GM23338 (cell line): ENCODE measurements at regions not wholly inside any gene's neighbourhood (a gene's known extent, or its start where the extent isn't known, plus 50 kb on each side); places are given as distances from the start of the nearest gene placed in this dataset.

Experiments used
- ATAC-seq: fragments of 200-7000 bp; cut with Tn5 transposase; 3 replicates; pipeline ENCODE4 v1.9.1; 2020
- DNase-seq: peaks from one replicate; pipeline ENCODE4 v3.0.0-alpha.2; 2015; ENCODE audit warnings: low spot score
- H2AFZ ChIP-seq: fragments of 200-600 bp; sonication (generic); 2 replicates; pipeline ENCODE4 v1.8.0; 2016; ENCODE audit warnings: antibody characterized with exemption, mild to moderate bottlenecking, moderate library complexity
- H3F3A ChIP-seq: fragments of 200-600 bp; sonication (generic); replicated peaks from 2 replicates; pipeline ENCODE4 v1.8.0; 2017; ENCODE audit warnings: antibody characterized with exemption, mixed run types, low read depth
- H3K27ac ChIP-seq: fragments of 200-600 bp; sonication (generic); 2 replicates; pipeline ENCODE4 v1.6.1; 2016; ENCODE audit warnings: low read depth
- H3K27me3 ChIP-seq: fragments of 200-600 bp; sonication (generic); 2 replicates; pipeline ENCODE4 v1.8.0; 2016; ENCODE audit warnings: mild to moderate bottlenecking, mixed run types, moderate library complexity; ENCODE audit not compliant: insufficient read depth
- H3K36me3 ChIP-seq: fragments of 200-600 bp; sonication (generic); 2 replicates; pipeline ENCODE4 v1.8.0; 2016; ENCODE audit warnings: mild to moderate bottlenecking; ENCODE audit not compliant: insufficient read depth
- H3K4me1 ChIP-seq: fragments of 200-600 bp; sonication (generic); 2 replicates; pipeline ENCODE4 v1.8.0; 2016; ENCODE audit warnings: mild to moderate bottlenecking, moderate library complexity; ENCODE audit not compliant: insufficient read depth
- H3K4me2 ChIP-seq: fragments of 200-600 bp; sonication (generic); 2 replicates; pipeline ENCODE4 v1.7.1; 2017; ENCODE audit warnings: mixed run types
- H3K4me3 ChIP-seq: fragments of 200-600 bp; sonication (generic); 2 replicates; pipeline ENCODE4 v1.6.1; 2016; ENCODE audit warnings: mixed run types
- H3K79me2 ChIP-seq: fragments of 200-600 bp; sonication (generic); replicated peaks from 2 replicates; pipeline ENCODE4 v1.8.0; 2017; ENCODE audit warnings: mild to moderate bottlenecking; ENCODE audit not compliant: insufficient read depth
- H3K9me2 ChIP-seq: fragments of 200-600 bp; sonication (generic); 2 replicates; pipeline ENCODE4 v1.8.0; 2017; ENCODE audit not compliant: insufficient read depth
- H4K20me1 ChIP-seq: fragments of 200-600 bp; sonication (generic); replicated peaks from 2 replicates; pipeline ENCODE4 v1.8.0; 2017; ENCODE audit warnings: mild to moderate bottlenecking; ENCODE audit not compliant: insufficient read depth
- H3K27ac Mint-ChIP-seq: 2 replicates; pipeline ENCODE4 v1.8.0; 2020; ENCODE audit warnings: inconsistent platforms, mild to moderate bottlenecking, moderate library complexity, mixed read lengths
- H3K27me3 Mint-ChIP-seq: 3 replicates; pipeline ENCODE4 v1.8.0; 2022; ENCODE audit warnings: low read depth, mild to moderate bottlenecking, moderate library complexity, mixed read lengths, inconsistent platforms; ENCODE audit not compliant: insufficient read depth, poor library complexity
- H3K36me3 Mint-ChIP-seq: 3 replicates; pipeline ENCODE4 v1.8.0; 2021; ENCODE audit warnings: low read depth, mild to moderate bottlenecking, inconsistent platforms, moderate library complexity, mixed read lengths
- H3K4me1 Mint-ChIP-seq: 3 replicates; pipeline ENCODE4 v1.8.0; 2020; ENCODE audit warnings: mild to moderate bottlenecking, inconsistent platforms, mixed read lengths
- H3K4me3 Mint-ChIP-seq: 3 replicates; pipeline ENCODE4 v1.8.0; 2021; ENCODE audit warnings: moderate library complexity, mild to moderate bottlenecking, inconsistent platforms, mixed read lengths
- H3K9me3 Mint-ChIP-seq: 3 replicates; pipeline ENCODE4 v1.8.0; 2020; ENCODE audit warnings: moderate library complexity, mild to moderate bottlenecking, inconsistent platforms, mixed read lengths
- NANOG ChIP-seq: IDR thresholded peaks from 2 replicates; pipeline ENCODE4 v1.6.1; 2016; ENCODE audit warnings: antibody characterized with exemption, borderline replicate concordance
- TF ChIP-seq, protein P1 (sequence below): fragments of 250-450 bp; sonication (Bioruptor Pico); IDR thresholded peaks from 2 replicates; pipeline ENCODE4 v1.5.0; 2020; ENCODE audit warnings: mild to moderate bottlenecking, moderate library complexity
- TF ChIP-seq, protein P2 (sequence below): IDR thresholded peaks from 2 replicates; pipeline ENCODE4 v1.6.1; 2016; ENCODE audit warnings: antibody characterized with exemption

DNA sequence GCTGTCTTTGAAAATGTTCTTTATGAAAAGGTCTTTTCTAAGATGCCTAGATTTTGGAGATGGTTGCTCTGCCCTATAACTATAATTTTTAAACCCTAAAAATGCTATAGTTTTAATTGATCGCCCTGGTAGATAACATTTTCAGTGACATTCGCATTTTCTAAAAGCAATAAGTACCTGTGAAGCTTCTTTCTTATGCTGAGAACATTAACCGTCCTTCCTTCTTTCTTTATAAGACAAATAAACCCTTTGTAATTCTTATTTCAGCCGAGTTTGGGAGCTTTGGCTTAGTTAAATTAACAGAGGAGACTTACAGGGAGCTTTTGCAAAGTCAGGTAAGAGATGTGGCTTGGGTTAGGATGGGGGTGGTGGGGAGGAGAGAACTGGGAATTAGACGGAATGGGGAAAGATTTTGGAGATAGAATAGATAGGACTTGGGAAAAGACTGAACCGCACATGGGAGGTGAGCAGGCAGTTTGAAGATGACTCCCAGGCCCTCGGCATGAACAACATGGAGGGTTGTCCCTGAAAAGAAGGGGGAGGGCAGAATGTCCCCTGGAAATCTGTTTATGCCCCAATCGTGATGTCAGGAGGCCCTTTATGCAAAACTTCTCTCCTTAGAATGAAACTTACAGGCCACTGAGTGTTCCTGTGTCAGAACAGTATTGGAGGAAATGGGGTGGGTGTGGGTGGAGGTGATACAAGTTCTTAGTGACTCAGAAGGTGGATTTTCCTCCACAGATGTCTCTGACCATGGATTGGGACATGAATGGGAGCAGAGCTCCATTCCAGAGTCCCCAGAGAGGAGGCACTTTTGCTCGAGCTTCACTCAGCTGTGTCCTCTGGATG is 76.2 kb upstream of the LARS2 start:
- H3K36me3 Mint-ChIP-seq: peaks cover 16% of the 10 kb centered on the region
- H3K27me3 Mint-ChIP-seq: peaks cover 7% of the 10 kb centered on the region
- H3K4me2 ChIP-seq: peak overlapping the region; percentile 53
- ATAC-seq (peak; percentile 80), DNase-seq (peak; percentile 57)
- no peaks in the 10 kb centered on the region for H4K20me1 ChIP-seq
- H3K4me3 Mint-ChIP-seq: peak overlapping the region; percentile 59
- H3K27ac Mint-ChIP-seq: peak overlapping the region; percentile 95
- H2AFZ ChIP-seq: no peak overlapping the region
- H3K27me3 ChIP-seq: no peaks in the 10 kb centered on the region
- peaks cover 47% of the 10 kb centered on the region for H3K4me1 Mint-ChIP-seq
- H3K9me3 Mint-ChIP-seq: peaks cover 7% of the 10 kb centered on the region
- H3K27ac ChIP-seq: peak overlapping the region; percentile 95
- H3K9me2 ChIP-seq: peaks cover 9% of the 10 kb centered on the region
- H3K4me3 ChIP-seq: peak overlapping the region; percentile 34
- TF ChIP-seq, protein P1, sequence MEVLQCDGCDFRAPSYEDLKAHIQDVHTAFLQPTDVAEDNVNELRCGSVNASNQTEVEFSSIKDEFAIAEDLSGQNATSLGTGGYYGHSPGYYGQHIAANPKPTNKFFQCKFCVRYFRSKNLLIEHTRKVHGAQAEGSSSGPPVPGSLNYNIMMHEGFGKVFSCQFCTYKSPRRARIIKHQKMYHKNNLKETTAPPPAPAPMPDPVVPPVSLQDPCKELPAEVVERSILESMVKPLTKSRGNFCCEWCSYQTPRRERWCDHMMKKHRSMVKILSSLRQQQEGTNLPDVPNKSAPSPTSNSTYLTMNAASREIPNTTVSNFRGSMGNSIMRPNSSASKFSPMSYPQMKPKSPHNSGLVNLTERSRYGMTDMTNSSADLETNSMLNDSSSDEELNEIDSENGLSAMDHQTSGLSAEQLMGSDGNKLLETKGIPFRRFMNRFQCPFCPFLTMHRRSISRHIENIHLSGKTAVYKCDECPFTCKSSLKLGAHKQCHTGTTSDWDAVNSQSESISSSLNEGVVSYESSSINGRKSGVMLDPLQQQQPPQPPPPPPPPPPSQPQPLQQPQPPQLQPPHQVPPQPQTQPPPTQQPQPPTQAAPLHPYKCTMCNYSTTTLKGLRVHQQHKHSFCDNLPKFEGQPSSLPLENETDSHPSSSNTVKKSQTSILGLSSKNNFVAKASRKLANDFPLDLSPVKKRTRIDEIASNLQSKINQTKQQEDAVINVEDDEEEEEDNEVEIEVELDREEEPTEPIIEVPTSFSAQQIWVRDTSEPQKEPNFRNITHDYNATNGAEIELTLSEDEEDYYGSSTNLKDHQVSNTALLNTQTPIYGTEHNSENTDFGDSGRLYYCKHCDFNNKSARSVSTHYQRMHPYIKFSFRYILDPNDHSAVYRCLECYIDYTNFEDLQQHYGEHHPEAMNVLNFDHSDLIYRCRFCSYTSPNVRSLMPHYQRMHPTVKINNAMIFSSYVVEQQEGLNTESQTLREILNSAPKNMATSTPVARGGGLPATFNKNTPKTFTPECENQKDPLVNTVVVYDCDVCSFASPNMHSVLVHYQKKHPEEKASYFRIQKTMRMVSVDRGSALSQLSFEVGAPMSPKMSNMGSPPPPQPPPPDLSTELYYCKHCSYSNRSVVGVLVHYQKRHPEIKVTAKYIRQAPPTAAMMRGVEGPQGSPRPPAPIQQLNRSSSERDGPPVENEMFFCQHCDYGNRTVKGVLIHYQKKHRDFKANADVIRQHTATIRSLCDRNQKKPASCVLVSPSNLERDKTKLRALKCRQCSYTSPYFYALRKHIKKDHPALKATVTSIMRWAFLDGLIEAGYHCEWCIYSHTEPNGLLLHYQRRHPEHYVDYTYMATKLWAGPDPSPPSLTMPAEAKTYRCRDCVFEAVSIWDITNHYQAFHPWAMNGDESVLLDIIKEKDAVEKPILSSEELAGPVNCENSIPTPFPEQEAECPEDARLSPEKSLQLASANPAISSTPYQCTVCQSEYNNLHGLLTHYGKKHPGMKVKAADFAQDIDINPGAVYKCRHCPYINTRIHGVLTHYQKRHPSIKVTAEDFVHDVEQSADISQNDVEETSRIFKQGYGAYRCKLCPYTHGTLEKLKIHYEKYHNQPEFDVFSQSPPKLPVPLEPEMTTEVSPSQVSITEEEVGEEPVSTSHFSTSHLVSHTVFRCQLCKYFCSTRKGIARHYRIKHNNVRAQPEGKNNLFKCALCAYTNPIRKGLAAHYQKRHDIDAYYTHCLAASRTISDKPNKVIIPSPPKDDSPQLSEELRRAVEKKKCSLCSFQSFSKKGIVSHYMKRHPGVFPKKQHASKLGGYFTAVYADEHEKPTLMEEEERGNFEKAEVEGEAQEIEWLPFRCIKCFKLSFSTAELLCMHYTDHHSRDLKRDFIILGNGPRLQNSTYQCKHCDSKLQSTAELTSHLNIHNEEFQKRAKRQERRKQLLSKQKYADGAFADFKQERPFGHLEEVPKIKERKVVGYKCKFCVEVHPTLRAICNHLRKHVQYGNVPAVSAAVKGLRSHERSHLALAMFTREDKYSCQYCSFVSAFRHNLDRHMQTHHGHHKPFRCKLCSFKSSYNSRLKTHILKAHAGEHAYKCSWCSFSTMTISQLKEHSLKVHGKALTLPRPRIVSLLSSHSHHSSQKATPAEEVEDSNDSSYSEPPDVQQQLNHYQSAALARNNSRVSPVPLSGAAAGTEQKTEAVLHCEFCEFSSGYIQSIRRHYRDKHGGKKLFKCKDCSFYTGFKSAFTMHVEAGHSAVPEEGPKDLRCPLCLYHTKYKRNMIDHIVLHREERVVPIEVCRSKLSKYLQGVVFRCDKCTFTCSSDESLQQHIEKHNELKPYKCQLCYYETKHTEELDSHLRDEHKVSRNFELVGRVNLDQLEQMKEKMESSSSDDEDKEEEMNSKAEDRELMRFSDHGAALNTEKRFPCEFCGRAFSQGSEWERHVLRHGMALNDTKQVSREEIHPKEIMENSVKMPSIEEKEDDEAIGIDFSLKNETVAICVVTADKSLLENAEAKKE (CRISPR knock-in tag): 0 out of 2 replicates have a peak, but pooled peaks have one; percentile 14
- TF ChIP-seq, protein P2, sequence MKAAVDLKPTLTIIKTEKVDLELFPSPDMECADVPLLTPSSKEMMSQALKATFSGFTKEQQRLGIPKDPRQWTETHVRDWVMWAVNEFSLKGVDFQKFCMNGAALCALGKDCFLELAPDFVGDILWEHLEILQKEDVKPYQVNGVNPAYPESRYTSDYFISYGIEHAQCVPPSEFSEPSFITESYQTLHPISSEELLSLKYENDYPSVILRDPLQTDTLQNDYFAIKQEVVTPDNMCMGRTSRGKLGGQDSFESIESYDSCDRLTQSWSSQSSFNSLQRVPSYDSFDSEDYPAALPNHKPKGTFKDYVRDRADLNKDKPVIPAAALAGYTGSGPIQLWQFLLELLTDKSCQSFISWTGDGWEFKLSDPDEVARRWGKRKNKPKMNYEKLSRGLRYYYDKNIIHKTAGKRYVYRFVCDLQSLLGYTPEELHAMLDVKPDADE: no peak
- peak; percentile 62 for TF ChIP-seq NANOG
- H3K79me2 ChIP-seq: no peaks in the 10 kb centered on the region
- H3K36me3 ChIP-seq: no peaks in the 10 kb centered on the region
- H3K4me1 ChIP-seq: peaks cover 52% of the 10 kb centered on the region
- H3F3A ChIP-seq: peaks cover 18% of the 10 kb centered on the region; the same call in 1 of the 2 replicates
